Caco-2 (cell line): ENCODE measurements at regions not wholly inside any gene's neighbourhood (a gene's known extent, or its start where the extent isn't known, plus 50 kb on each side); places are given as distances from the start of the nearest gene placed in this dataset.

Experiments
- BruUV-seq: library from RNA; stranded (reverse); fragments of 400-500 nt; replicated peaks from 2 replicates; lab custom pipeline; 2021; lab: Mats Ljungman, UMichigan
- CTCF ChIA-PET: fragments of 300-600 bp; sonication (Branson Sonifier 250); formaldehyde crosslinking; loops from one replicate; lab custom pipeline; 2022; ENCODE audit warnings: antibody characterized with exemption; lab: Charles Lee
- POLR2A ChIA-PET: fragments of 300-600 bp; sonication (Branson Sonifier 250); formaldehyde crosslinking; loops from one replicate; lab custom pipeline; 2022; ENCODE audit warnings: antibody characterized with exemption; lab: Charles Lee
- DNase-seq, 2 experiments: peaks; one replicate each; pipeline versions ENCODE4 v3.0.0 to v3.0.0-alpha.2; 2020 to 2022
- H3K27me3 ChIP-seq: replicated peaks from 2 replicates; pipeline ENCODE4 v1.6.0; 2011; ENCODE audit warnings: low read length; ENCODE audit not compliant: control insufficient read depth, insufficient read depth
- H3K36me3 ChIP-seq: 2 replicates; pipeline ENCODE4 v1.5.1; 2011; ENCODE audit warnings: low read length; ENCODE audit not compliant: control insufficient read depth, insufficient read depth
- H3K4me1 ChIP-seq: fragments of 250-450 bp; sonication (Bioruptor Pico); 2 replicates; pipeline ENCODE4 v1.5.1; 2020; ENCODE audit warnings: mild to moderate bottlenecking
- H3K4me3 ChIP-seq: 2 replicates; pipeline ENCODE4 v1.5.1; 2011; ENCODE audit warnings: low read depth, mild to moderate bottlenecking, control low read depth, low read length
- H3K9me3 ChIP-seq: fragments of 250-450 bp; sonication (Bioruptor Pico); 2 replicates; pipeline ENCODE4 v1.5.1; 2020; ENCODE audit warnings: mild to moderate bottlenecking, moderate library complexity
- H3K27ac Mint-ChIP-seq: one replicate; pipeline ENCODE4 v1.8.0; 2022; ENCODE audit warnings: mixed read lengths; ENCODE audit not compliant: unreplicated experiment
- H3K27me3 Mint-ChIP-seq: one replicate; pipeline ENCODE4 v1.8.0; 2022; ENCODE audit warnings: mixed read lengths; ENCODE audit not compliant: insufficient read depth, unreplicated experiment
- H3K36me3 Mint-ChIP-seq: one replicate; pipeline ENCODE4 v1.8.0; 2022; ENCODE audit warnings: mild to moderate bottlenecking, mixed read lengths; ENCODE audit not compliant: insufficient read depth, unreplicated experiment
- H3K4me1 Mint-ChIP-seq: one replicate; pipeline ENCODE4 v1.8.0; 2022; ENCODE audit warnings: low read depth, mixed read lengths; ENCODE audit not compliant: unreplicated experiment
- H3K4me3 Mint-ChIP-seq: one replicate; pipeline ENCODE4 v1.8.0; 2022; ENCODE audit warnings: mild to moderate bottlenecking, moderate library complexity, mixed read lengths; ENCODE audit not compliant: unreplicated experiment
- H3K9me3 Mint-ChIP-seq: one replicate; pipeline ENCODE4 v1.8.0; 2022; ENCODE audit warnings: mixed read lengths; ENCODE audit not compliant: unreplicated experiment
- CTCF ChIP-seq, 2 experiments: fragments of 200-600 bp in 1 of 2; IDR thresholded peaks; 1 replicate in 1 of 2; 2 replicates in 1 of 2; pipeline versions ENCODE4 v1.5.1 to v1.8.0; 2011 to 2022; ENCODE audit warnings: antibody characterized with exemption in 1 of 2, control low read depth in 1 of 2, inconsistent platforms in 1 of 2, low read depth in 1 of 2, low read length in 1 of 2, mild to moderate bottlenecking in 1 of 2, moderate library complexity in 1 of 2; ENCODE audit not compliant: insufficient read depth in 1 of 2, severe bottlenecking in 1 of 2, unreplicated experiment in 1 of 2
- intact Hi-C: fragments of 100-400 bp; cut with micrococcal nuclease; formaldehyde crosslinking; loops from one replicate; pipeline ENCODE4 v1.10.0; 2022; ENCODE audit not compliant: unreplicated experiment

DNA sequence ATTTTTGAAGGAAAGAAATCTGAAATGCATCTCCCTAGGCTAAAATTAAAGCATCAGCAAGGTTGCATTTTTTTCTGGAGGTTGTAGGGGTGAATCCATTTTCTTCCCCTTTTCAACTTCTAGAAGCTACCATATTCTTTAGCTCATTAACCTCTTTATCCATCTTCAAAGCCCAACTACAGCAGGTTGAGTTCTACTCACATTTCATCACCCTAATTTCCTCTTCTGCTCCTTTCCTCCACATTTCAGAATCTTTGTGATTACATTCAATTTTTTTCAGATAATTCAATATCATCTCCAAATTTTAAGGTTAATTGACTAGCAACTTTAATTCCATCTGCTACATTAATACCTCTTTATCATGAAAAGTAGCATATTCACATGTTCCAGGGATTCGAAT lies 2655.7 kb upstream of the PCDH20 start:
- POLR2A ChIA-PET: no interaction called here
- Mint-ChIP-seq H3K9me3 (no peaks in the 10 kb centered on the region), H3K36me3 (no peaks in the 10 kb centered on the region), H3K27me3 (no peaks in the 10 kb centered on the region), H3K4me1 (no peaks in the 10 kb centered on the region), H3K4me3 (no peak overlapping the region), H3K27ac (no peak overlapping the region)
- no peak for TF ChIP-seq CTCF (IDR thresholded peaks at IDR 0.05; ENCODE audit: insufficient read depth in 1 of 2, low read depth in 1 of 2, low read length in 1 of 2, severe bottlenecking in 1 of 2, unreplicated experiment in 1 of 2)
- Histone ChIP-seq H3K27me3 (no peaks in the 10 kb centered on the region), H3K36me3 (no peaks in the 10 kb centered on the region), H3K9me3 (no peaks in the 10 kb centered on the region), H3K4me3 (no peak overlapping the region), H3K4me1 (no peaks in the 10 kb centered on the region)
- BruUV-seq: no TSS peak
- intact Hi-C loops: no loop called here
- DNase-seq: no peak
- CTCF ChIA-PET: no interaction called here

DNA sequence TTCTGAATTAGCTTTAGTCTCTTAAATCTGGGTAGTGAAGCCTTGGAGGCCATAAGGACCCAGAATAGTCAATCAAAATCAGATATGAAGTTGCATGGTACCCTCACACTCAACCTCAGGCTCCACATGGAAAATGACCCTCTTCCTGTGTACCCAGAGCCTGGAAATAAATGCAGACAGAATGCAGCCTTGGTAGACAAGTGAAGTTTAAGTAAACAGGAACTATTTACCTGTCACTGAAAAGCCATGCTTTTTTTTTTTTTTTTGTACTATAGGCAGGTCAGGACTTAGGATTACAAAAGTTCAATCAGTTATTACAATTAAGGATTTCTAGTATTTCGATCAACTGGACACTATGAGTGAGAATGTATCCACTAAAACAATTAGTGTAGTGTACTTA lies 2654.2 kb upstream of the PCDH20 start:
- Mint-ChIP-seq H3K4me3 (no peak overlapping the region), H3K9me3 (no peaks in the 10 kb centered on the region), H3K27ac (no peak overlapping the region), H3K36me3 (no peaks in the 10 kb centered on the region), H3K27me3 (no peaks in the 10 kb centered on the region), H3K4me1 (no peaks in the 10 kb centered on the region)
- no peak for TF ChIP-seq CTCF (IDR thresholded peaks at IDR 0.05; ENCODE audit: insufficient read depth in 1 of 2, low read depth in 1 of 2, low read length in 1 of 2, severe bottlenecking in 1 of 2, unreplicated experiment in 1 of 2)
- no peaks in the 10 kb centered on the region for H3K4me1 ChIP-seq
- CTCF ChIA-PET: no interaction called here
- BruUV-seq: no TSS peak
- no peaks in the 10 kb centered on the region for H3K36me3 ChIP-seq
- intact Hi-C loops: no loop called here
- H3K27me3 ChIP-seq: no peaks in the 10 kb centered on the region
- no peak overlapping the region for H3K4me3 ChIP-seq
- DNase-seq: no peak
- POLR2A ChIA-PET: no interaction called here
- no peaks in the 10 kb centered on the region for H3K9me3 ChIP-seq

GRCh38 chr13:64066711-64067110 lies 2651.1 kb upstream of the PCDH20 start:
- H3K4me3 Mint-ChIP-seq: no peak overlapping the region
- no peak for TF ChIP-seq CTCF (IDR thresholded peaks at IDR 0.05; ENCODE audit: insufficient read depth in 1 of 2, low read depth in 1 of 2, low read length in 1 of 2, severe bottlenecking in 1 of 2, unreplicated experiment in 1 of 2)
- Histone ChIP-seq H3K4me3 (no peak overlapping the region), H3K9me3 (no peaks in the 10 kb centered on the region), H3K4me1 (no peaks in the 10 kb centered on the region), H3K27me3 (no peaks in the 10 kb centered on the region), H3K36me3 (no peaks in the 10 kb centered on the region)
- DNase-seq: no peak
- BruUV-seq: no TSS peak
- no peaks in the 10 kb centered on the region for H3K36me3 Mint-ChIP-seq
- ChIA-PET POLR2A (no interaction called here), CTCF (no interaction called here)
- no peak overlapping the region for H3K27ac Mint-ChIP-seq
- H3K9me3 Mint-ChIP-seq: no peaks in the 10 kb centered on the region
- no peaks in the 10 kb centered on the region for H3K4me1 Mint-ChIP-seq
- H3K27me3 Mint-ChIP-seq: no peaks in the 10 kb centered on the region
- intact Hi-C loops: no loop called here
